ENCODE measurements at regions not wholly inside any gene's neighbourhood (a gene's known extent, or its start where the extent isn't known, plus 50 kb on each side); places are given as distances from the start of the nearest gene placed in this dataset.

DNA sequence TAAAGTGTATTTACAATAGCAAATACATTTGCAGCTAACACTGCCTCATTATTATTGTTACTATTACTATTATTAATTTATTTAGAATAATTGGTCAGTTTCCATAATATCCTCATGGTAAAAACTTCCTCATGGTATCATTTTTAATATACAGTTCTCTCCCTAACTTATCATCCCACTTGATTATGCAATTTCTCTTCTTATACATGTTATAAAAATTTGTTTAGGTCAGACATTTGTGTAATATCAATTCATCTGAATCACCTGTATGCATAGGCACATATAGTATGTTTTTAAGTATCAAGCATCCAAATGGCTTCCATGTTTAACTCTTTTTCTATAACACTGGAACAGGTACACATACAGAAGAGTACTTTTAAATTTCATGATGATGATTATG, 210.8 kb upstream of the STARD13 start:
- Histone ChIP-seq H4K91ac (ENCODE audit: insufficient read length, low read depth, low read length) (no peak overlapping the region), H3K4ac (ENCODE audit: low read depth, low read length) (no peak overlapping the region), H2AFZ (ENCODE audit: low read length) (no peak overlapping the region), H3K18ac (ENCODE audit: insufficient read length, low read depth, low read length) (no peak overlapping the region), H3K27me3 (ENCODE audit: insufficient read depth, low read length) (no peaks in the 10 kb centered on the region), H3K23me2 (ENCODE audit: insufficient read length, low read depth, low read length, poor library complexity, severe bottlenecking) (no peaks in the 10 kb centered on the region), H4K20me1 (ENCODE audit: control insufficient read depth, insufficient read depth, insufficient read length) (no peaks in the 10 kb centered on the region), H3K14ac (ENCODE audit: insufficient read depth, low read length) (no peak overlapping the region), H2BK12ac (ENCODE audit: insufficient read length, low read depth, low read length) (no peak overlapping the region), H2BK20ac (ENCODE audit: low read depth, low read length, poor library complexity, severe bottlenecking) (no peak overlapping the region), H3K4me1 (ENCODE audit: insufficient read depth, low read length) (no peaks in the 10 kb centered on the region), H2BK120ac (ENCODE audit: low read depth, low read length, poor library complexity, severe bottlenecking) (no peak overlapping the region), H3K23ac (ENCODE audit: insufficient read length, low read depth, low read length) (no peak overlapping the region), H2AK5ac (ENCODE audit: insufficient read length, low read length) (no peak overlapping the region), H3K9ac (ENCODE audit: extremely low read depth, insufficient read length, low read length) (no peak overlapping the region), H2BK15ac (ENCODE audit: low read depth, low read length) (no peak overlapping the region), H3K27ac (ENCODE audit: insufficient read length, low read depth, low read length) (no peak overlapping the region), H3K79me1 (ENCODE audit: insufficient read depth, low read depth, low read length, poor library complexity, severe bottlenecking) (no peaks in the 10 kb centered on the region), H3K4me2 (ENCODE audit: insufficient read depth, insufficient read length, low read length) (no peak overlapping the region), H3T11ph (ENCODE audit: low read length) (no peak overlapping the region), H2BK5ac (ENCODE audit: insufficient read length, low read length) (no peak overlapping the region), H3K79me2 (ENCODE audit: insufficient read depth, low read length) (no peaks in the 10 kb centered on the region), H4K8ac (replicated peaks; ENCODE audit: insufficient read length, low read depth, low read length) (no peak overlapping the region), H3K9me3 (ENCODE audit: control insufficient read depth, low read depth, low read length) (no peaks in the 10 kb centered on the region), H4K5ac (ENCODE audit: insufficient read length, low read depth, low read length) (no peak overlapping the region), H3K56ac (ENCODE audit: insufficient read length, low read depth, low read length) (no peak overlapping the region)
- DNase-seq, result no peak
- Mint-ChIP-seq H3K4me3 (no peak overlapping the region), H3K9me3 (peaks cover 0 to 2% of the 10 kb centered on the region in 2 experiments; a peak in 2 of 5 replicates), H3K27ac (no peak overlapping the region), H3K4me1 (peaks cover 12 to 13% of the 10 kb centered on the region in 2 experiments; a peak in 3 of 4 replicates), H3K36me3 (ENCODE audit: insufficient read depth in 1 of 3, low read depth in 3 of 3) (peaks cover 0 to 3% (median under 1%) of the 10 kb centered on the region in 3 experiments; a peak in 1 of 7 replicates), H3K27me3 (ENCODE audit: low read depth) (no peaks in the 10 kb centered on the region)
- TF ChIP-seq, protein P1, sequence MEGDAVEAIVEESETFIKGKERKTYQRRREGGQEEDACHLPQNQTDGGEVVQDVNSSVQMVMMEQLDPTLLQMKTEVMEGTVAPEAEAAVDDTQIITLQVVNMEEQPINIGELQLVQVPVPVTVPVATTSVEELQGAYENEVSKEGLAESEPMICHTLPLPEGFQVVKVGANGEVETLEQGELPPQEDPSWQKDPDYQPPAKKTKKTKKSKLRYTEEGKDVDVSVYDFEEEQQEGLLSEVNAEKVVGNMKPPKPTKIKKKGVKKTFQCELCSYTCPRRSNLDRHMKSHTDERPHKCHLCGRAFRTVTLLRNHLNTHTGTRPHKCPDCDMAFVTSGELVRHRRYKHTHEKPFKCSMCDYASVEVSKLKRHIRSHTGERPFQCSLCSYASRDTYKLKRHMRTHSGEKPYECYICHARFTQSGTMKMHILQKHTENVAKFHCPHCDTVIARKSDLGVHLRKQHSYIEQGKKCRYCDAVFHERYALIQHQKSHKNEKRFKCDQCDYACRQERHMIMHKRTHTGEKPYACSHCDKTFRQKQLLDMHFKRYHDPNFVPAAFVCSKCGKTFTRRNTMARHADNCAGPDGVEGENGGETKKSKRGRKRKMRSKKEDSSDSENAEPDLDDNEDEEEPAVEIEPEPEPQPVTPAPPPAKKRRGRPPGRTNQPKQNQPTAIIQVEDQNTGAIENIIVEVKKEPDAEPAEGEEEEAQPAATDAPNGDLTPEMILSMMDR (conservative IDR thresholded peaks at IDR 0.05), result no peak
